HG03280 (cell line): ENCODE measurements at regions not wholly inside any gene's neighbourhood (a gene's known extent, or its start where the extent isn't known, plus 50 kb on each side); places are given as distances from the start of the nearest gene placed in this dataset.

Experiments
- ATAC-seq: cut with Tn5 transposase; IDR thresholded peaks from one replicate; pipeline ENCODE4 v1.9.1; 2021; ENCODE audit warnings: mild to moderate bottlenecking, moderate library complexity; ENCODE audit not compliant: unreplicated experiment

GRCh38 chr3:135310317-135310716 is 515.3 kb downstream of the EPHB1 start:
- ATAC-seq, result no peak

GRCh38 chr3:135311699-135312098 is 516.6 kb downstream of the EPHB1 start:
- ATAC-seq, result no peak

GRCh38 chr3:135314237-135314636 is 519.2 kb downstream of the EPHB1 start:
- ATAC-seq, result no peak

DNA sequence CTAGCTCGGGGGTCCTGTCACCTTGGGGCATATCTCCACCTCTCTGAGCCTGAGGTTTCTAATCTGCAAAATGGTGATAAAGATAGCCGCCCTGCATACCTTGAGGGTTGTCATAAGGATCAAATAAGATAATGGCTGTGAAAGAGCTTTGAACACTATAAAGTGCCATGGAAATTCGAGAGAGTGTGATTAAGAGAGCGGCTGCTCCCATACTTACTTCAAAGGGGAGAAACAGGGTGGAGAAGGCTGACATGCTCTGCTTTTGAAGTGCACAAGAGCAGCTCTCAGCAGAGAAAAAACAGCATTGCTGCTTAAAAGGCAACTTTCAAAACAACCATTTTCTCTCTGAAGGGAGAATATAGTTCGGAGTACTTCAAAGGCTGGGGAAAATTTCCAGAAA is 529.2 kb downstream of the EPHB1 start:
- no peak for ATAC-seq

GRCh38 chr3:135325096-135325495 is 530.0 kb downstream of the EPHB1 start:
- no peak for ATAC-seq

- ATAC-seq, result no peak
These were observed 530.7 kb downstream of the EPHB1 start for GRCh38 chr3:135325726-135326235.

GRCh38 chr3:135326851-135327250 is 531.8 kb downstream of the EPHB1 start:
- no peak for ATAC-seq

GRCh38 chr3:135328036-135328435 is 533.0 kb downstream of the EPHB1 start:
- ATAC-seq, result no peak

- ATAC-seq, result no peak
These were observed 534.4 kb downstream of the EPHB1 start for GRCh38 chr3:135329479-135329878.

DNA sequence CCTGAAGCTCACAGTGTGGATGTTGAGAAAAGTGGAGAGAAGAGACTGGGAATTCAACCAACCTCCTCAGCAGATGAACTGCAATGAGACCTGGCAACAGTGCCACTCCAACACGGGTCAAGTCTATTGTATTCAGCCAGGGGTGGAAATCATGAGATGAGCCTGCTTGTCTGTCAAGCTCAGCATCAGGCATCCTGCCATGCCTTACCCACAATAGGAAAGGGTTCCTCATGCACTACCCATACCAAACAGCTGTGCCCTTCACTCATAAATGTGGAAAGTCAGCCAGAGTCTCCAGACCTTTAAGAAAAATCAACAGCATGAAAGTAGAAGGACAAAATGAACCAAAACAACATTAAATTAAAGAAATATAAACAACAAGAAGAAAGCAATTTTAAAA is 542.1 kb downstream of the EPHB1 start:
- ATAC-seq, result no peak

- no peak for ATAC-seq
These were observed 553.6 kb downstream of the EPHB1 start for GRCh38 chr3:135348690-135349089.

DNA sequence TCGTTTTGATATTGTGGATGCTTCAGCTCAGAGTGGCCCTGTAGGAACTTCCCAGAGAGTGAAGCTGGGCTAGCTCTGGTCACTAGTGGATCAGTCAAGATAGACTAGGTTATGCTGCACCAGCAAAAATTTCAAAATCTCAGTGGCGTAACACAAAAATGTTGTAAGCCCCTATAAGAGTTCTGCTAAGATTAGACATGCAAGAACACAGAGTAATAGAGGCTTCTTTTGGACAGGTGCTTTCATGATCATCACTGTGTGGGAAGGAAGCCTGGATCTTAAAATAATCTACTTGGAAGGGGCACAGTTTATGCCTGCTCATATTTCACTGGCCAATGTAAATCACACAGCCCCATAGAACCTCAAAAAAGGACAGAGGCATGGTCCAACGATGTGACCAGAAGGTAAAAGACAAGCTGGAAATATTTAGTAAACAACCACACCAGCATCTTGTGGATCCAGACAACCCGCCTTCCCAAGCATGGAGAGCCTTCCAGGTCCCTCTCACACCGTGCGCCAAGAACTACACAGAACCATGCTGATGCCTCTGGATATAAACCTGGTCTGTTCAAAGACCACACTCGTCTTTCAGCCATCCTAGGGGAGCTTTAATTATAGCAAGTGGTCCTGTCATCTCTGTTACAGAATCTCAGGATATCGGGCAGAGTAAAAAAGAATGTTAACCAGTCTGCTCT is 554.3 kb downstream of the EPHB1 start:
- no peak for ATAC-seq

GRCh38 chr3:135352213-135352612 is 557.2 kb downstream of the EPHB1 start:
- ATAC-seq, result no peak

GRCh38 chr3:135362889-135363288 is 567.8 kb downstream of the EPHB1 start:
- ATAC-seq, result no peak

- no peak for ATAC-seq
These were observed 569.6 kb downstream of the EPHB1 start for GRCh38 chr3:135364676-135365075.

- ATAC-seq, result no peak
These were observed 571.8 kb downstream of the EPHB1 start for GRCh38 chr3:135366816-135367215.

GRCh38 chr3:135368316-135368715 is 573.3 kb downstream of the EPHB1 start:
- ATAC-seq, result no peak

DNA sequence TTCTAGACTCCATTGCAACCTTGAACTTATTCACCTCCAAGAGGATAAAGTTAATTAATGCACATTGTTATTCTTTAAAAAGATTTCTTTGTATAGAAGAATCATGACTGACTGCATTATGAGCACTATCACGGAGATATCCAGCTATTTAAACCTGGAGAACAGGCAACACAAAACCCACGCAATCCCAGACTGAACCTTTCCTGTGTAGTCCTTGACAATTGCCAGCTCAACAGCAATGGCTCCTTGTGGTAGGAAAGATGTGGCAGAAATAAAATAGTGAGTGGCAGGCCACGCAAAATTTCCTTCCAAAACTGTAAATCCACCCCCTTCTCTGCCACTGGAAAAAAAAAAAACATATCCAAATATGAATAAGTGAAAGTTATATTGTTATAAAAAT is 573.7 kb downstream of the EPHB1 start:
- ATAC-seq, result no peak

- ATAC-seq, result no peak
These were observed 579.5 kb downstream of the EPHB1 start for GRCh38 chr3:135374571-135374970.

GRCh38 chr3:135382188-135382587 is 583.3 kb upstream of the PPP2R3A start:
- no peak for ATAC-seq

GRCh38 chr3:135382621-135383020 is 582.9 kb upstream of the PPP2R3A start:
- ATAC-seq, result no peak

DNA sequence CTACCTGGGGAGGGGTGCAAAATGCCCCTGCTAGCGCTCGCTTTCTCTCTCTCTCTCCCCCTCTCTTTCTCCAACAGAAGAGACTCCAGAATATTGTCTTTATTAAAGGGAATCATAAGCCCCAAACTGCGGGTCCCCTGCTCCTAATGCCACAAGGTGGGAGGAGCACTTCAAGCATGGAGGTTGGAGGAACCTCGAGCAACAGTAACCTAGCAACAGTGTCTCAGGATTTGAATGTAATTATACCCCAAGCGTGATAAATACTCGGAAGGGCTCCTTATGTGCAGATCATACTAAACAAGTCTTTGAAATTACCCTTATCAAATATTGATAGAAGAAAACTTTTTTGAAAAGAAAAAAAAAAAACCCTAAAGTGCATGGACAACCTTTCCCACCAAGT is 582.2 kb upstream of the PPP2R3A start:
- ATAC-seq, result no peak

DNA sequence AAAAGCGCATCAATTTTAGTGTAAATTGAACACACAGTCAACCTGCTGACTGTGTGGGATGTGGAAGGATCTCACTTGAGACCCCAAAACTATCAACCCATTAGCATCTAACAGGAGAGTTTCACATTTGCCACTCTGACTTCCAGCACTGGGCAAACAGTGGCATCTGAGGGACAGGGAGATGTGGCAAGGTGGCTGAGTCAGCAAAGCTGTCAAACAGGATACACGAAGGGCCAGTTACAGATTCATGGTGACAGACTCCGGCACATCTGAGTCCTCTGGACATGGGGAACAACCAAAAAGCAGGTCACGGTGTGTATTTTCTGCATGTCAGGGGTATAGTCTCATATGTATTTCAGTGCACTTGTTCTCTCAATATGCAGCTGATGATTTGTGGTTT is 573.4 kb upstream of the PPP2R3A start:
- no peak for ATAC-seq
